HK-2 (cell line): ENCODE measurements at regions not wholly inside any gene's neighbourhood (a gene's known extent, or its start where the extent isn't known, plus 50 kb on each side); places are given as distances from the start of the nearest gene placed in this dataset.
"Not testable (repeated sequence)": the region's sequence is repeated elsewhere in the genome, so short reads cannot be mapped to it uniquely, and the experiment has no call there.

Experiments
- DNase-seq: peaks from one replicate; pipeline ENCODE4 v3.0.0-alpha.2; 2018; ENCODE audit not compliant: unreplicated experiment

- DNase-seq, result no peak
These were observed 273.8 kb downstream of the RPS6KC1 start for GRCh38 chr1:213324859-213325258.

DNA sequence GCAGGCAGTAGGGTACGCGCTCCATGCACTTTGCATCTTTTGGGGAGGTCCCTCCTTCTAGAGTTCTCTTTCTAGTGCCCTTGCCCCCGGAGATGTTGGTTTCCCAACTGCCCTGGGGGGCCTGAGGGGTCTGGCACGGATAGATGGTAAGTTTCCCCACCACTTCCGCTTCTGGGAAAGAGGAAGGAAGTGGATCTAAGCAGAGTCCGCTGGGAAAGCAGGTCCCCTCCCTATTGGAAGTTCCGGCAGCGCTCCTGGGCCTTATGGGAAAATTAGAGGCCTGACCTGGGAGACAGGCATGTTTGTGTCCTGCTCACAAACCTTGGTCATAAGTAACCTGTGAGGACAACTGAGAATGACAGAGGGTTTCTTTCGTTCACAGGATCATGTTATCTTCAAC, 274.4 kb downstream of the RPS6KC1 start:
- DNase-seq, result no peak

DNA sequence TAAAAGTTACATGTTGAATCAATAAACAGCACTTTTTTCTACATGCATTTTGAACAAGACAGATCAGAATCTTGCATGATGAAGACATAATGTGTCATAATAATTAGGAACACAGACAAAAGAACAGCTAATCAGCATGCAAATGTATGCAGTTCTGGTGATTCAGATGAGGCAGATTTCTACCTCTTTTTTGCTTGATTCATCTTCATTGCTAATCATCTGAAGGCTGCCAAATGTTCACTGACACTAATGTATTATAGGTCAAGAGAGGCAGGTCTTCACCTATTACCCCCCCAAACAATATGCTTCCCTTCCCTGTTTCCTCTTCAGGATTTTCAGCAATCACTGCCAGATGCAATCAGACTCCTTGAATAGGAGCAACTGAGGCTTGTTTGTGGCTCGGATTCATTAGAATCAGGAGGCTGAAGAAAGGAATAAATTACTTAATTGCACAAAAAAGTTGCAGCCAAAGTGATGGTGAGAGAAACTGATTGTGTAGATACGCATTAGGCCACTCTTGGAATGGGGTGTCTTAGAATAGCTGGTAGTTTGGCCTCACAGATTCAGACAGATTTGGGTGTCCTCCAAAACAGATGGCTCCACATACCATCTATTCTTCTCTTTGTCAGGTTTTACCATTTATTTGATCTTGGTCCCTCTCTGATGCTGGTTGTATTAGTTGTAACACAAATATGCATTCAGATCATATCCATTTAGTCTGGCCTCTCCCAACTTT, 275.4 kb downstream of the RPS6KC1 start:
- DNase-seq, result no peak

- DNase-seq, result peak; percentile 57
These were observed 276.1 kb downstream of the RPS6KC1 start for GRCh38 chr1:213327017-213327667.

DNA sequence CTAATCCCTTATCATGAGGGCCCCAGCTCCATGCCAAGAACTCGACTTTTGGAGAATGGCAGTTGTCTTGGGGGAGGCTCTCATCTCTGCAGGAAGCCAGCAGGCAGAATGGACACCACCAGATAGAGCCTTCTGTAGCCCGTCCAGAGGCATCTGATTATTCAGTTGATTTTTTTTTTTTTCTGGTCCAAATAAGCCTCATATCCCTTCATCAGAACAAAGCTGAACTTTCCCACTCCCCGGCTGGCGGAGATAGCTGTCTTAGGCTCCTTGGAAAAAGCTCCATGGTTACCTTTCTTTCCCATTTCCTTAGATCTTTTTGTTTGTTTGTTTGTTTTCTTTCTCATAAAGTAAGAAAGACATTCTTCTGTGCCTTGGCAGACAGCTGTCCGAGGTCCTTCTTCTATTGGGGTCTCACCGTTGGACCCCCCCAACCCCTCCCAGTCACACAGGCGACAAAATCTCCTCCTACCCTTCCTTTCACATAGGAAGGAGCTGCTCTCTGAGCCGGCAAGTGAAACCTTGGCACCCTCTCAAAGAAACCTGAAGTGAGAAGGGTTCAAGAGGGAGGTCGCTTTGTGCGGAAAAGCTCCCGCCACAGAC, 278.5 kb downstream of the RPS6KC1 start:
- DNase-seq, result no peak

GRCh38 chr1:213330281-213330680, 279.2 kb downstream of the RPS6KC1 start:
- no peak for DNase-seq

GRCh38 chr1:213331631-213332175, 280.7 kb downstream of the RPS6KC1 start:
- no peak for DNase-seq

DNA sequence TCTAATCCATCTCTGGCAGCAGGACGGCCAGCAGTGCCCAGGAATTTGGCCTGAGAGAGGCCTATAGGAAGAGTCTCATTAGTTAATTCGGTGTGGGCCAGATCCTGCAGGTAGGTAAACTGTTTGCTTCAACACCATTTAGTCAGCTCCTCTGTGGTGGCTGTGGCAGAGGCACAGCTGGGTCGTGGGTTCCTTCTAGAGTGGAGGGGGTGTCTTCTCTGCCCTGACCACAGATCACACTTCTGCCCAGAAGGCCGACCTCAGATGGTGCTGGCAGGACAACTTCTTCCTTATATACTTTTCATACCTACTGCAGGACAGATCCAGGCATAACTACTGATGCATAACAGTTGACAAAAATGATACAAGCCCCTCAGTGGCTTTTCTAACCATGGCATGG, 281.4 kb downstream of the RPS6KC1 start:
- DNase-seq, result no peak

DNA sequence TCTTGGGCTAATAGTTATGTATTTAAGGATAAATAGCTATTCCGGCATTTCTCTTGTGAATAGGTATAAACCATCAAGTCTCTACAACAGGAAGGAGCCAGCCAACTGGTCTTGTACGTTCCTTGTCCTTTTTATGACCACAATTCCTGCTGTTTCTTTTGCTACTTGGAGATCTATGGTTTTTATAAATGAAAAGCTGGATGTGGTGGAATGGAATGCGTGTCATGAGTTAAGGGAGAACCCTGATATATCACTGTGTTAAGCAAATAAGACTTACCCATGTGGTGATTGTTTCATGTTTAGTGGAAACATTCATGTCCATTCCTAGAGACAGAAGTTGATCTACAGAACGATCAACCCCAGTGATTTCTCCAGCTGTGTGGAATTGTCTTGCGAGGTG, 282.1 kb downstream of the RPS6KC1 start:
- DNase-seq, result no peak

GRCh38 chr1:213335084-213335483, 284.0 kb downstream of the RPS6KC1 start:
- no peak for DNase-seq

DNA sequence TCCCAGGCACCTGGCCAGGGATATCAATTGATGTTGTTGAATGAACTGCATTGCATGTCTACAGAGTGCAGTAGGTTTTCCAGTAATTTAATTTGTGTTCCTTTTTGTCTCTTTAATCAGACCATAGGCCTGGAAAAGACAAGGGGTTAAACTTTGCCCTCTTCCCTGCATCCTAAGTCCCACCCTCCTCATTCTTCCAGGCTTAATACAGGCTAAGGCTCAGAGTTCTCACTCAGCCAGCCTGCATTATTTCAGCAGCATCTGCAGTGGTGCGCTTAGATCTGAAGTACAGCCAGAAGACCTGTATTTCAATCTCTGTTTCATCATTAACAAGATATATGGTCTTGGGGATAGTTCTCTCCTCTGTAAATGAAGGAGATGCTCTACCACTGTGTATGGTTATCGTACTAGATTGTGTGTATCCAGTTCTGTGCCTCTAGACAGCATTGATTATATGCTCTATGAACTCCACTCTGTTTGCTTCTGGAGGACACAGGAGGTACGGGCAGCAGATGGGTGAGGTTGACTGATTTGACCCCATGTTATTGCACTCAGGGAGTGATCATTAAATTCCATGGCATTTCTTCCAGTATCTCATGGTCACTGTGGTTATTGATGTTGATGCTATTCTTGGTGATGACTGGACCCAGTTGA, 286.1 kb downstream of the RPS6KC1 start:
- DNase-seq, result no peak

DNA sequence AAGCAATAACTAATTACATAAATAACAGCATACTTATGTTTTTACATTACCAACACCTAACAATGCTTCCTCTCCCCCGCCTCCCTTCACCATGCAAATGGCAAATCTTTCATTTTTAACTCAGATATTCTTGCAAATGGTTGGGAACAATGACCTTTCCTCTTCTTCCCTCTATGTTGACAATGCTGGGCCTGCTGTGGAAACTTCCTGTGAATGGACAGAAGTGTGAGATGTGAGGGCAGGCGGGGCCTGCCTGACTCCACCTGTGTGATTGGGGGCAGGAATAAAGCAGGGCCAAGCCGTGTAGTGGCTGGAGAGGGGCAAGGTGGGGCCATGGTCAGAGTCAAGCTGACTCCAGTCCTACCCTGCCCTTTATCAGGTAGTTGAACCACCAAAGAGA, 289.6 kb downstream of the RPS6KC1 start:
- DNase-seq, result no peak

DNA sequence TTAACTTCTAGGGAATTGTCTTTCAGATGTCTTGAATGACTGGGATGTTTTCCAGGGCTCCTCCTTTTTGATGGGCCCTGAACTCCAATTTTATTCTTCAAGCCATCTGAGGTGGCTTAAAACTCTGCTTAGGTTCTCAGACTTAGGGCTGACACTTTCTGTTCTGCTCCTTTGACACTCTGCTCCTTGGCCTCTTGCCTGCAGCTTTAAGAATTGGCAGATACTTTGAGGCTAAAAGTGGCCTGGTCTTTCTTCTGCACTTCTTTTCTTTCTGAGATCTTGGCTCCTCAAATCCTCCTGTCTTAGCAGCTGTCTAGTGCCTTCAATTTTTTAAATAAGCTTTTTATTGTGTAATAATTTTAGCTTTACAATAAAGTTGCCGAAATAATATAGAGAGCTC, 294.6 kb downstream of the RPS6KC1 start:
- no peak for DNase-seq

DNA sequence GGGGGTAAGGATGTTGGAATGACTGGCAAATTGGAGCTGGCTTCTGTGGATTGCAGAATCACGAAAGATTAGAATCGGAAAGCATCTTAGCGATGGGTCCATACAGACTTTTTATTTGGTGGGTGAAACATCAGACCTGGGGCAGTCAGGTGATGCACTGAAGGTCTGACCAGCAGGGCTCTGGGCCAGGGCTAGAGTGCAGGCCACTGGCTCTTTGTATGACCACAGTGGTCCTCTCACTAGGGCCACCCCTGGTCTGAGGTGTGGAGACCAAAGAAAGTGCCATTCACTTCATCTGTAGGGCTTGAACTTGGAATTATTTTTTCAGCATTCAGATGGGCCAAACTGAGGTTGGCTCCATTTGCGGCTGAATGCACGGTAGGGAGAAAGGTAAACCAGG, 306.4 kb downstream of the RPS6KC1 start:
- no peak for DNase-seq

DNA sequence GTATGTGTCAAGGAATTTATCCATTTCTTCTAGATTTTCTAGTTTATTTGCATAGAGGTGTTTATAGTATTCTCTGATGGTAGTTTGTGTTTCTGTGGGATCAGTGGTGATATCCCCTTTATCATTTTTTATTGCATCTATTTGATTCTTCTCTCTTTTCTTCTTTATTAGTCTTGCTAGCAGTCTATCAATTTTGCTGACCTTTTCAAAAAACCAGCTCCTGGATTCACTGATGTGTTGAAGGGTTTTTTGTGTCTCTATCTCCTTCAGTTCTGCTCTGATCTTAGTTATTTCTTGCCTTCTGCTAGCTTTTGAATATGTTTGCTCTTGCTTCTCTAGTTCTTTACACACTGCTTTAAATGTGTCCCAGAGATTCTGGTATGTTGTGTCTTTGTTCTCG, 307.3 kb downstream of the RPS6KC1 start:
- not testable (repeated sequence) for DNase-seq

GRCh38 chr1:213362598-213362997, 311.6 kb downstream of the RPS6KC1 start:
- DNase-seq, result no peak

DNA sequence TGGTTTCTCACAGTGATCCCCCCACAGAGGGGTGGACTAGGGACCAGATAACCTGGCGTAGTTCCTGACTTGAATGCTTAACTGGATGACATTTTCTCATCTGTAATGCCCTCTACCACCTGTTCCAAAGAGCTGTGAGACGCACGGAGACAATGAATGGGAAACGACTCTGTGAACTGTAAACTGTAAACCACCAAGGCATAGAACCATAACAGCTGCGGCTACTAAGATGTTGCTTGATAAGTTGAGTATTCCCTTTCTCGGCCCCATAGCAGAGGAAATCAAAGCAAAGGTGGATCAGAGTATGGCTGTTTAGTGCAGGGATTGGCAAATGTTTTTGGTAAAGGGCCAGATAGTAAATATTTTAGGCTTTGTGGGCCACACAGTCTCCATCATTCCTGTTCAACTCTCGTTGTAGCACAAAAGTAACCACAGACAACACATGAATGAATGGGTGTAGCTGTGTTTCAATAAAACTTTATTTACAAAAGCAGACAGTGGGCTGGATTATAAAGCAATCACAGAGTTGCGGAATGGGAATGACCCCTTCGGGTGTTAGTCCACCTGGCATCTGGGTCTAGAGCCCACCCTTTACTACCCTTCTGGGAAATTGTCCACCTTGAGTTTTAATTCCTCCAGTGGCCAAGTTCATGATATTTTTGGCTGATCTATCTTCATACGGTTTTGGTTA, 315.2 kb downstream of the RPS6KC1 start:
- no peak for DNase-seq

DNA sequence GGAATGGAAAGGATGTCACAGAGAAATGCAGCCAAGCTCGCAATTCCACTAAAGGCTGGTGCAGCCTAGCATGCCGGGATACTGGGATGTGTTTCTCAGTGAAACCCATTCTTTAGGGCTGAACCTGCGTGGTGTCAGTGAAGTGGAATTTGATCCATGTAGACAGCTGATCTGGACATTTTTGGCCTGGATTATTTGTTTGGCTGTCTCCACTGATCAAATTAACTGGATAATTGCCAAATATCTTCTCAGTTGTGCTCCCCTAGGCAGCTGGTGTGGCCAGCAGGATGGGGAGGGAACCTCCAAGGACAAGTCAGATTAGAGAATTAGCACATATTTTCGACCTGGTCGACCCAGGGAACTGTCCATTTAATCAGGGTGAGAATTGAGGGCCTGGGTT, 318.4 kb downstream of the RPS6KC1 start:
- no peak for DNase-seq

- no peak for DNase-seq
These were observed 319.5 kb downstream of the RPS6KC1 start for GRCh38 chr1:213370523-213370922.

DNA sequence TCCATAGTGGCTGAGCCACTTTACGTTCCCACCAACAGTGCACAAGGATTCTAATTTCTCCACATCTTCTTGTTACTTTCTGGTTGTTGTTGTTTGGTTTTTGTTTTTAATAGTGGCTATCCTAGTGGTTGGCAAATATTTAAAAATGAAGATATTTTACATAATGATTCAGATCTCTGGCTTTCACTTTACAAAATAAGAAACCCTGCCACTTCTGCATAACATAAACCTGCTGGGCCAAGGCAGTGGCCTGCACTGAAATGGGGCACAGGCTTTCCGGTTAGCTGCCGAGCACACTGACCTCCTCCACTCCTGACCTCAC, 320.4 kb downstream of the RPS6KC1 start:
- no peak for DNase-seq

GRCh38 chr1:213371847-213372619, 321.0 kb downstream of the RPS6KC1 start:
- no peak for DNase-seq
